ENCODE measurements at regions not wholly inside any gene's neighbourhood (a gene's known extent, or its start where the extent isn't known, plus 50 kb on each side); places are given as distances from the start of the nearest gene placed in this dataset.

GRCh38 chr5:74303578-74303977 lies 336.9 kb downstream of the ENC1 start:
- no peaks in the 10 kb centered on the region for H3F3A ChIP-seq (ENCODE audit: low read length, unreplicated experiment)
- no peaks in the 10 kb centered on the region for H3K27me3 ChIP-seq (ENCODE audit: low read length)
- H3K4me3 ChIP-seq (ENCODE audit: low read length), result no peak overlapping the region
- BruUV-seq (replicated peaks), result no TSS peak
- no peaks in the 10 kb centered on the region for H3K9me2 ChIP-seq (replicated peaks; ENCODE audit: low read length)
- H2AFZ ChIP-seq (ENCODE audit: low read length), result no peak overlapping the region
- TF ChIP-seq EZH2phosphoT487 (IDR thresholded peaks at IDR 0.05; ENCODE audit: borderline replicate concordance, low read length), result no peak
- no peak for TF ChIP-seq CTCF (conservative IDR thresholded peaks at IDR 0.05; ENCODE audit: low read depth, low read length)
- TF ChIP-seq EZH2 (IDR thresholded peaks at IDR 0.05; ENCODE audit: low read length, unreplicated experiment), result no peak
- intact Hi-C loops (cut with micrococcal nuclease), result no loop called here
- no peak for DNase-seq
- CTCF ChIA-PET, result no interaction called here
- H3K9me3 ChIP-seq (ENCODE audit: low read length), result no peaks in the 10 kb centered on the region
- no peak for ATAC-seq
- H3K79me2 ChIP-seq (ENCODE audit: low read length), result no peaks in the 10 kb centered on the region
- POLR2A ChIA-PET (ENCODE audit: unreplicated experiment), result no interaction called here
- no peaks in the 10 kb centered on the region for H4K20me1 ChIP-seq (ENCODE audit: low read length)
- no peaks in the 10 kb centered on the region for H3K4me1 ChIP-seq (ENCODE audit: insufficient read depth, low read length)
- no peaks in the 10 kb centered on the region for H3K36me3 ChIP-seq (ENCODE audit: low read depth, low read length)
- no peak overlapping the region for H3K27ac ChIP-seq (ENCODE audit: low read length)
- no peak overlapping the region for H3K4me2 ChIP-seq (ENCODE audit: low read length)
- H3K9ac ChIP-seq (ENCODE audit: low read length), result no peak overlapping the region

GRCh38 chr5:74301576-74301975 lies 339.0 kb downstream of the ENC1 start:
- ChIA-PET CTCF (no interaction called here), POLR2A (ENCODE audit: unreplicated experiment) (no interaction called here)
- H3K36me3 ChIP-seq (ENCODE audit: low read depth, low read length), result no peaks in the 10 kb centered on the region
- no peak overlapping the region for H3K4me3 ChIP-seq (ENCODE audit: low read length)
- no TSS peak for BruUV-seq (replicated peaks)
- no peak overlapping the region for H3K4me2 ChIP-seq (ENCODE audit: low read length)
- no peak overlapping the region for H3K9ac ChIP-seq (ENCODE audit: low read length)
- no peak overlapping the region for H3K27ac ChIP-seq (ENCODE audit: low read length)
- no peak for DNase-seq
- intact Hi-C loops (cut with micrococcal nuclease), result no loop called here
- ATAC-seq, result no peak
- no peaks in the 10 kb centered on the region for H3K9me2 ChIP-seq (replicated peaks; ENCODE audit: low read length)
- no peaks in the 10 kb centered on the region for H3K27me3 ChIP-seq (ENCODE audit: low read length)
- no peaks in the 10 kb centered on the region for H3K79me2 ChIP-seq (ENCODE audit: low read length)
- H4K20me1 ChIP-seq (ENCODE audit: low read length), result no peaks in the 10 kb centered on the region
- TF ChIP-seq EZH2phosphoT487 (IDR thresholded peaks at IDR 0.05; ENCODE audit: borderline replicate concordance, low read length), result no peak
- TF ChIP-seq CTCF (conservative IDR thresholded peaks at IDR 0.05; ENCODE audit: low read depth, low read length), result no peak
- TF ChIP-seq EZH2 (IDR thresholded peaks at IDR 0.05; ENCODE audit: low read length, unreplicated experiment), result no peak
- H3F3A ChIP-seq (ENCODE audit: low read length, unreplicated experiment), result no peaks in the 10 kb centered on the region
- H3K9me3 ChIP-seq (ENCODE audit: low read length), result no peaks in the 10 kb centered on the region
- no peaks in the 10 kb centered on the region for H3K4me1 ChIP-seq (ENCODE audit: insufficient read depth, low read length)
- no peak overlapping the region for H2AFZ ChIP-seq (ENCODE audit: low read length)

- H3K27me3 ChIP-seq (ENCODE audit: low read length), result no peaks in the 10 kb centered on the region
- no peak overlapping the region for H3K4me3 ChIP-seq (ENCODE audit: low read length)
- no peak overlapping the region for H3K4me2 ChIP-seq (ENCODE audit: low read length)
- intact Hi-C loops (cut with micrococcal nuclease), result no loop called here
- H4K20me1 ChIP-seq (ENCODE audit: low read length), result no peaks in the 10 kb centered on the region
- POLR2A ChIA-PET (ENCODE audit: unreplicated experiment), result no interaction called here
- H2AFZ ChIP-seq (ENCODE audit: low read length), result no peak overlapping the region
- H3K9me3 ChIP-seq (ENCODE audit: low read length), result no peaks in the 10 kb centered on the region
- ATAC-seq (no peak), DNase-seq (no peak)
- H3K9ac ChIP-seq (ENCODE audit: low read length), result no peak overlapping the region
- no peaks in the 10 kb centered on the region for H3K4me1 ChIP-seq (ENCODE audit: insufficient read depth, low read length)
- no TSS peak for BruUV-seq (replicated peaks)
- H3F3A ChIP-seq (ENCODE audit: low read length, unreplicated experiment), result no peaks in the 10 kb centered on the region
- no peak for TF ChIP-seq EZH2 (IDR thresholded peaks at IDR 0.05; ENCODE audit: low read length, unreplicated experiment)
- no peak for TF ChIP-seq CTCF (conservative IDR thresholded peaks at IDR 0.05; ENCODE audit: low read depth, low read length)
- TF ChIP-seq EZH2phosphoT487 (IDR thresholded peaks at IDR 0.05; ENCODE audit: borderline replicate concordance, low read length), result no peak
- no peak overlapping the region for H3K27ac ChIP-seq (ENCODE audit: low read length)
- CTCF ChIA-PET, result no interaction called here
- no peaks in the 10 kb centered on the region for H3K36me3 ChIP-seq (ENCODE audit: low read depth, low read length)
- no peaks in the 10 kb centered on the region for H3K79me2 ChIP-seq (ENCODE audit: low read length)
- H3K9me2 ChIP-seq (replicated peaks; ENCODE audit: low read length), result no peaks in the 10 kb centered on the region
These were observed 339.6 kb downstream of the ENC1 start for GRCh38 chr5:74300808-74301389.
